ENCODE measurements at regions not wholly inside any gene's neighbourhood (a gene's known extent, or its start where the extent isn't known, plus 50 kb on each side); places are given as distances from the start of the nearest gene placed in this dataset.
A peak's percentile ranks its signal among the peaks of the same experiment; 100 is the strongest.
"Not testable (repeated sequence)": the region's sequence is repeated elsewhere in the genome, so short reads cannot be mapped to it uniquely, and the experiment has no call there.

GRCh38 chr5:121596882-121597281 lies 254.8 kb upstream of the FTMT start:
- no peak for DNase-seq (ENCODE audit: low read depth in 4 of 4, low spot score in 3 of 4)

GRCh38 chr5:121608826-121609225 lies 242.9 kb upstream of the FTMT start:
- DNase-seq (ENCODE audit: low read depth in 4 of 4, low spot score in 3 of 4): no peak

DNA sequence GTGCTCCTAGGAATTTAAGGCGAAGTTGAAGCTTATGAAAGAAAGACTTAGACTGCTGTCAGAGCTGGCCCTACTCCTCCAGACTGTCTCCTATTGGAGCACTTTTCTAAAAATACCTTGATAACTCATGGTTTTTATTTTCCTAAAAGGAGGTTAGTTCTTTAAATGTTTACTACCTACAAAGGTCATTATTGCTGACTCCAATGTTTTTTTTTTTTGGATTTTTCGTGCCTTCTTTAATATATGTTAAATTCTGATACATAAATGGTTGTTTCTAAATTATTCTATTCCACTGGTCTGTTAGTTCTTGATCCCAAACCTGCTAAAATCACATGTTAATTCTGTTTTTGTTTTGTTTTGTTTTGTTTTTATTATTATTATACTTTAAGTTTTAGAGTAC lies 227.6 kb upstream of the FTMT start:
- no peak for DNase-seq (ENCODE audit: low read depth in 4 of 4, low spot score in 3 of 4)

DNA sequence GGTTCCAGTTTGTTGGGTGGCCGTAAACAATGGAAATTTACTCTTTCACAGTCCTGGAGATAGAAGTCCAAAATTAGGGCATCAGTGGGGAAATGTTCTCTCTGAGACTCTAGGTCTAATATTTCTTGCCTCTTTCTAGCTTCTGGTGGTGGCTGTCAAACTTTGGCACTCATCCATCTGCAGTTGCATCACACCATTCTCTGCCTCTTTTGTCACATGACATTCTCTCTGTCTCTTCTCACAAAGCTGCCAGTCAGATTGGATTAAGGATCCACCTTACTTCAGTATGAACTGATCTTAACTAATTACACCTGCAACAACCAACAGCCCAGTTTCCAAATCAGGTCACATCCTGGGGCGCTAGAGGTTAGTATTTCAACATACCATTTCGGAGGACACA lies 222.9 kb upstream of the FTMT start:
- no peak for DNase-seq (ENCODE audit: low read depth in 4 of 4, low spot score in 3 of 4)

DNA sequence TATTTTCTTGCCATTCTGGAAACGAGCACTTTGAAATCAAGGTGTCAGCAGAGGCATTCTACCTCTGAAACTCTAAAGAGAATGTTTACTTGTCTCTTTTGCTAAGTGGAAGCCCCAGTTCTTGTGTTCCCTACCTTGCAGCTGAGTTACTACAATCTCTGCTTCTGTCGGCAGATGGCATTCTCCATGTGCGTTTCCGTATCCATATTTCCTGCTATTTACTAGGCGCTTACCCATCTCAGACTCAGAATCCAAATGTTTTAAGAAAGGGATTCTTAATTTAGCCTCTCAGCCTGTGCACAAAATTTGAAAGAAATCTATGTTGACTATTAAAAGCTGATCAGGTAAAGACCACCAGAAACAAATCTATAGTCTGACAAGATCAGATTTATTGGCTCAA lies 221.3 kb upstream of the FTMT start:
- peak in 1 of 4 donors; percentile 2 for DNase-seq (ENCODE audit: low read depth in 4 of 4, low spot score in 3 of 4)

GRCh38 chr5:121634946-121635345 lies 216.7 kb upstream of the FTMT start:
- DNase-seq (ENCODE audit: low read depth in 4 of 4, low spot score in 3 of 4): no peak

GRCh38 chr5:121638126-121638525 lies 213.6 kb upstream of the FTMT start:
- no peak for DNase-seq (ENCODE audit: low read depth in 4 of 4, low spot score in 3 of 4)

GRCh38 chr5:121640298-121640697 lies 211.4 kb upstream of the FTMT start:
- DNase-seq (ENCODE audit: low read depth in 4 of 4, low spot score in 3 of 4): no peak

- no peak for DNase-seq (ENCODE audit: low read depth in 4 of 4, low spot score in 3 of 4)
Observed at GRCh38 chr5:121658221-121658620, 193.5 kb upstream of the FTMT start.

- DNase-seq (ENCODE audit: low read depth in 4 of 4, low spot score in 3 of 4): no peak
Observed at GRCh38 chr5:121660142-121660541, 191.5 kb upstream of the FTMT start.

- DNase-seq (ENCODE audit: low read depth in 4 of 4, low spot score in 3 of 4): not testable (repeated sequence)
Observed at GRCh38 chr5:121665542-121665941, 186.1 kb upstream of the FTMT start.

GRCh38 chr5:121667292-121667691 lies 184.4 kb upstream of the FTMT start:
- DNase-seq (ENCODE audit: low read depth in 4 of 4, low spot score in 3 of 4): no peak

- DNase-seq (ENCODE audit: low read depth in 4 of 4, low spot score in 3 of 4): no peak
Observed at GRCh38 chr5:121668635-121669034, 183.0 kb upstream of the FTMT start.

DNA sequence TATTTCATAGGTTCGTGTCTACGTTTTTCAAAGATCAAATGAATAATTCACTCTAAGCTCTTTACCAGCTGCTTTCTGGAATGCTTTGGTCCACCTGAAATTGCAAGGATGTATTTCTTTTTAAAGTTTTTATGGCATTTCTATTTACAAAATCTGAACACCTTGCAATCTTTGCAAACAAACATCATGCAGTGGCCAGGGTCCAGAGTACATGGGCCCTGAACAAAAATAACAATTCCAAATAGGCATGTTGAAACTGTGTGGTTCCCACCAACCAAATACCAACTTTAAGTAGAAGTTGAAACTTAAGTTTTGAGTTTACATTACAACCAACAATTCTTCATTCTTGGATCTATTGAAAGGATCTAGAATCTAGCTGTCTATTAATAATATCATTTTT lies 180.1 kb upstream of the FTMT start:
- no peak for DNase-seq (ENCODE audit: low read depth in 4 of 4, low spot score in 3 of 4)

DNA sequence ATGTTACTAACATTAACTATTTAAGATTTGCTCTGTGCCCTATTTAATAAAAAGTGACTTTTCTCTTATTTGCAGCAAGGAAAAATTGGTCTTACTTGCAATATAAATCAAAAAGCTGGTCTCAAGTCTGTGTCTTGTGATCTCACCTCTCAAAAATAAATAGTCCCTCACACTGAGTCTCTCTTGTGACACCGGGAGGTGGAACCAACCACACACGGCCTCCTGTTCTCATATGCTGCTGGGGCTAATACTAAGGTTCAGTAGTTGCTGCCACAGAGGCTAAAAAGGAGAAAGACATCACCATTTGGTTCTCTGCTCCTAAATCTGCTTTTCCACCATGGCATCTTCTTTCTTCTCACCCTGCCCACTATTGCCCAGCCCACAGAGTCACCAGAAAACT lies 175.8 kb upstream of the FTMT start:
- DNase-seq (ENCODE audit: low read depth in 4 of 4, low spot score in 3 of 4): no peak

DNA sequence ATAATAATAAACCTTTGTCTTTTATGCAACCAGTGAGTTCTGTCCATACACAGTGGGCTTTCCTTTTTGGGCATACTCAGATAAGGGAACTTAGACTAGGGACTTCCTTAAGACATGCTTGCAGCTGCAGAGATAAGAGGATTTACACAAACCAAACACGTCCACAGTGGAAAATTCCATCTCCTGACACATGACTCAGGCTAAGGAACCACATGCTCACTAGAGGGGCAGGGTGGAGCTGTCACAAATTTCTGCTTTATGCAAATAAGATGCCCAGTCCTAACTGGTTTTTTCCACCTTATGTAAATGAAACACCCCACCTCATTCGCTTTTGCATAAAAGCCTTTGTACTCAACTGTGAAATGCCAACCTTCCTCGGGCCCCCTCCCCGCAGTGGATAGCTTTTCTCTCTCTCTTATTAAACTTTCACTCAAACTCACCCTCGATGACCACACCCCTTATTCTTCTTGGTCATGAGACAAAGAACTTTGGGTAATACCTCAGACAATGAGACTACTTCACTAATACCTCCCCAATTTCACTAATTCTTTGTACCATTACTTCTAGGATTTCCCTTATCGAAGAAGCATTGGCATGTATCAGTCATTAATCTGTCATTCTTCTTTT lies 170.3 kb upstream of the FTMT start:
- DNase-seq (ENCODE audit: low read depth in 4 of 4, low spot score in 3 of 4): no peak

- no peak for DNase-seq (ENCODE audit: low read depth in 4 of 4, low spot score in 3 of 4)
Observed at GRCh38 chr5:121688126-121688525, 163.6 kb upstream of the FTMT start.

GRCh38 chr5:121688781-121689180 lies 162.9 kb upstream of the FTMT start:
- no peak for DNase-seq (ENCODE audit: low read depth in 4 of 4, low spot score in 3 of 4)

DNA sequence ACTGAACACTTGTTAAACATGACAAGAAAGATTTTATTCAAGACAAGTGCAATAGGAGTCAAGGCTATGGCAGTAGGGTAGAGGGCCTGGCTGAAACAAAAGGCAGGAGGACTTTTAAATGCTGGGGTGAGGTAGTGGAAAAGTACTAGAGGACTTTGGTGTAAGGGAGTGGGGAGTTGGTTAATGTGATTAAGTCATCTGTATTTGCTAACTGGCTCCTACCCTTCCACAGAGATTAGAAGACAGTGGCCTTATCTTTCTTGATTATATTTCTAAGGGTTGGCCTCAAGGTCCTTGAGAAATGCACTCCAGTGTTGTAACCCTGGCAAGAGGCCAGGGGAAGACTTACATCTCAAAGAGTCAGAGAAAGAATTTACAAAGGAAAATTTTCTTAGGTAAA lies 160.2 kb upstream of the FTMT start:
- no peak for DNase-seq (ENCODE audit: low read depth in 4 of 4, low spot score in 3 of 4)

DNA sequence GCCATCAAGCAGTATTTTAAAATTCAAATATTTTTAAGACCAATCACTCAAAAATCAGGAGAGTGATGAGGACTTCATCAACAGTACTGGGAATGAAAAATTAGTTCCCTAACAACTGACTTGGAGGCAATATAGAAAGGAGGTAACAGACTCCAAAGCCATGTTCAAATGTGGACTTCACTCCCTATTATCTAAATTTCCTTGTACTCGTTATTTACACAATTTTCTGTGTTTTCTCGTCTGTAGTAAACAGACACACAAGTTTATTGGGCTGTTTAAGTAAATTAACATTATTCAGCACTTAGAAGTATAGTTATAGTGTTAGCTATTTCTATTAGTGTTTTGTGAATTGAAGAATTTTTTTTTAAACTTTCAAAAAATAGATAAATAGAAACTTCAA lies 159.5 kb upstream of the FTMT start:
- DNase-seq (ENCODE audit: low read depth in 4 of 4, low spot score in 3 of 4): no peak

GRCh38 chr5:121693864-121694263 lies 157.8 kb upstream of the FTMT start:
- no peak for DNase-seq (ENCODE audit: low read depth in 4 of 4, low spot score in 3 of 4)

DNA sequence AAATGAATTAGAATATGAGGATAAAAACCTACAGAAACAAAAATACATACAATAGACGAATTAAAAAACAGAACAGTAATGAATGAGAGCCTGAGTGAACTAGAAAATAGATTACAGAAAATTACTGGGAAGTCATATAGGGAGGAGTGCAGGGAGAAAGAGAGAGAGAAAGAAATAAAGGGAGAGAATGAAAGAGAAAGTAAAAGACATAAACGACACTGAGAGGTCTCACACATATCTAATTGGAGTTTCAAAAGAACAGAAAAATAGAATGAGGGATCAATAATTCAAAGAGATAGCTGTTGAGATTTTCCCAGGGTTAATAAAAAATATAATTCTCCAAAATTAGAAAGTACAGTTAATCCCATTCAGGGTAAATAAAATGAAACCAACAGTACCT lies 156.4 kb upstream of the FTMT start:
- DNase-seq (ENCODE audit: low read depth in 4 of 4, low spot score in 3 of 4): no peak

DNA sequence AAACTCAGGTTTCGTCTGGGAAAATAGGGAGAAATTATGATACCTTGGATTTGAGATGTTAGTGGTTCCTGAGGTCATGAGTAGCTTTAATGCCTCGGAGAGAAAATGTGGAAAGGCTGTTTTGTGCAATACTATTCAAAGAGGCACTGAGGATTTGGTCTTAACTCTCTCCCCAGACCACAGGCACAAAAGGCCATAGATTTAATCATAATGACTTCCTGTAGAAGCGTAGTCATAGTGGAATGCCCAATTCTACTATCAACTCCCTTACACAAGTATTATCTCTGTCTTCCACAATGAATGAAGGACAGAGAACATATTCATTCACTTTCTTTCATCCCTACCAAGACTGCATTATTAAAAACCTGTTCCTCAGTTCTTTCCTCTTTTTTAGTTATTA lies 153.0 kb upstream of the FTMT start:
- no peak for DNase-seq (ENCODE audit: low read depth in 4 of 4, low spot score in 3 of 4)
